ENCODE measurements at regions not wholly inside any gene's neighbourhood (a gene's known extent, or its start where the extent isn't known, plus 50 kb on each side); places are given as distances from the start of the nearest gene placed in this dataset.

DNA sequence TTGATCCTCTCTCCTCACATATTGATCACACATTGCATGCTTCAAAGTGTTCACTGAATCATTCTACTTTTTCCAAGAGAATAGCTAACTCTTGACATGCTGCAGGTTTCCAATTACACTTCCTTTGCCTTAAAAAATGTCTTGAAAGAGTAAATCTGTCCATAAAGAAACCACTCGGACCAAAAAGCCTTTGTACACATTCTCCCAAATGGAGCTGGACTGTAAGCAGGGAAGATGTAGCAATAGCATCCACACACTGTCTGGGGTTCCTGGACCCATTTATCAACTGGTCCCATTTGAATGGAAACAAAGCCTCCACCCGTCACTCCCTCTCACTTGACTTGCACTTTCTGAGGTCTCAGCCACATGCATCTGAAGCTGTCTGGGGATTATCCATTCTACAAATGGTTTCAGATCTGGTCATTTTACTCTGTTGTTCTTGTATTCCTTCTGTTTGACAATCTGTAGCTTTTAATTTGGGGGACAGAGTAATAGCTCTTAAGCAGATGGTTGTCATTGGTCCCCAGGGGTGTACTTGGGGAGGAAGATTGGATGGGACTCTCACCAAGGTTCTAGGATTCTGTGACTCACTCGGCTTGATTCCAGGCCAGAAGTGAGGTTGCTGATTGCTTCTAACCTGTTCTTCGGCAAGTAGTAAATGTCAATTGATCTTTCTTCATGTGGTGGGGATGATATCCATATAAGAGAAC lies 203.5 kb downstream of the HIBADH start:
- Histone ChIP-seq H3K36me3 (ENCODE audit: insufficient read depth in 1 of 2, low read depth in 1 of 2) (no peaks in the 10 kb centered on the region), H3K4me1 (no peaks in the 10 kb centered on the region), H3K27ac (no peak overlapping the region), H3K9me3 (no peaks in the 10 kb centered on the region), H3K27me3 (ENCODE audit: insufficient read depth in 3 of 3, low read length in 2 of 3) (peaks cover 3 to 14% (median 6%) of the 10 kb centered on the region in 3 donors), H3K4me3 (no peak overlapping the region)
- WGBS, 3 donors = 44 to 50% (median 50%) methylated on average over 4 of the region's 4 CpGs
- TF ChIP-seq, protein P1, sequence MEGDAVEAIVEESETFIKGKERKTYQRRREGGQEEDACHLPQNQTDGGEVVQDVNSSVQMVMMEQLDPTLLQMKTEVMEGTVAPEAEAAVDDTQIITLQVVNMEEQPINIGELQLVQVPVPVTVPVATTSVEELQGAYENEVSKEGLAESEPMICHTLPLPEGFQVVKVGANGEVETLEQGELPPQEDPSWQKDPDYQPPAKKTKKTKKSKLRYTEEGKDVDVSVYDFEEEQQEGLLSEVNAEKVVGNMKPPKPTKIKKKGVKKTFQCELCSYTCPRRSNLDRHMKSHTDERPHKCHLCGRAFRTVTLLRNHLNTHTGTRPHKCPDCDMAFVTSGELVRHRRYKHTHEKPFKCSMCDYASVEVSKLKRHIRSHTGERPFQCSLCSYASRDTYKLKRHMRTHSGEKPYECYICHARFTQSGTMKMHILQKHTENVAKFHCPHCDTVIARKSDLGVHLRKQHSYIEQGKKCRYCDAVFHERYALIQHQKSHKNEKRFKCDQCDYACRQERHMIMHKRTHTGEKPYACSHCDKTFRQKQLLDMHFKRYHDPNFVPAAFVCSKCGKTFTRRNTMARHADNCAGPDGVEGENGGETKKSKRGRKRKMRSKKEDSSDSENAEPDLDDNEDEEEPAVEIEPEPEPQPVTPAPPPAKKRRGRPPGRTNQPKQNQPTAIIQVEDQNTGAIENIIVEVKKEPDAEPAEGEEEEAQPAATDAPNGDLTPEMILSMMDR (IDR thresholded peaks at IDR 0.05) = no peak
- ATAC-seq = peak in 1 of 4 donors; percentile 55
- intact Hi-C loops (cut with DNase I) = no loop called here
- no peak for DNase-seq

- 24 to 36% (median 34%) methylated on average over 2 of the region's 2 CpGs for WGBS, 3 donors
- intact Hi-C loops (cut with DNase I) = no loop called here
- Histone ChIP-seq H3K36me3 (ENCODE audit: insufficient read depth in 1 of 2, low read depth in 1 of 2) (no peaks in the 10 kb centered on the region), H3K4me3 (no peak overlapping the region), H3K4me1 (no peaks in the 10 kb centered on the region), H3K27ac (no peak overlapping the region), H3K27me3 (ENCODE audit: insufficient read depth in 3 of 3, low read length in 2 of 3) (peaks cover 4 to 20% (median 6%) of the 10 kb centered on the region in 3 donors), H3K9me3 (no peaks in the 10 kb centered on the region)
- no peak for DNase-seq
- TF ChIP-seq, protein P1 (IDR thresholded peaks at IDR 0.05) = no peak
- ATAC-seq = peak in 1 of 4 donors; percentile 35
Measured at GRCh38 chr7:27459731-27460053, 203.0 kb downstream of the HIBADH start.

GRCh38 chr7:27462575-27463270 lies 200.0 kb downstream of the HIBADH start:
- DNase-seq (no peak), ATAC-seq (peak in 1 of 4 donors; percentile 41)
- Histone ChIP-seq H3K4me3 (no peak overlapping the region), H3K9me3 (no peaks in the 10 kb centered on the region), H3K4me1 (no peaks in the 10 kb centered on the region), H3K27me3 (ENCODE audit: insufficient read depth in 3 of 3, low read length in 2 of 3) (peaks cover 6 to 28% (median 6%) of the 10 kb centered on the region in 3 donors), H3K27ac (no peak overlapping the region), H3K36me3 (ENCODE audit: insufficient read depth in 1 of 2, low read depth in 1 of 2) (no peaks in the 10 kb centered on the region)
- TF ChIP-seq, protein P1 (IDR thresholded peaks at IDR 0.05) = no peak
- 62 to 66% (median 62%) methylated on average over 8 of the region's 8 CpGs for WGBS, 3 donors
- intact Hi-C loops (cut with DNase I) = no loop called here

DNA sequence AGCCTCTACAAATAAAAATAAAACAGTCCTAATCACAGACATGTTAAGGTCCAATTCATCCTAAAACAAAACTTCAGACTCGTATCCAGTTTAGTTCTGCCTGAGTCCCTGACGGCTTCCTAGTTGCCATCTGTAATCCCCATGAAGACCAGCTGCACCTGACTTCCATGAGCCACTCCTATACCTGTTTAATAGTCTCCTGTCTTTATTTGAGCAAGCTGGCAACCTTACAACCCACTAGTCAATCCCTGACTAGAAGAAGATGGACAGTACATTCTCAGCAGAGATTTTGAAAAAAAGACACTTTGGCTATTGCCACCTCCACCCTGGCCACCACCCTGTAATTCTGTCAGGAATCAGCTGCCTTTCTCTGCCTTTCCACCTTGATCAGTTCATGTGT lies 197.7 kb downstream of the HIBADH start:
- TF ChIP-seq, protein P1 (IDR thresholded peaks at IDR 0.05) = no peak
- no peaks in the 10 kb centered on the region for H3K36me3 ChIP-seq (ENCODE audit: insufficient read depth in 1 of 2, low read depth in 1 of 2)
- no peaks in the 10 kb centered on the region for H3K9me3 ChIP-seq
- H3K4me1 ChIP-seq = no peaks in the 10 kb centered on the region
- ATAC-seq (no peak), DNase-seq (no peak)
- no peak overlapping the region for H3K4me3 ChIP-seq
- intact Hi-C loops (cut with DNase I) = no loop called here
- H3K27ac ChIP-seq = no peak overlapping the region
- 51 to 66% (median 58%) methylated on average over 2 of the region's 2 CpGs for WGBS, 3 donors
- peaks cover 6 to 34% (median 6%) of the 10 kb centered on the region in 3 donors for H3K27me3 ChIP-seq (ENCODE audit: insufficient read depth in 3 of 3, low read length in 2 of 3)

Measured in psoas muscle (tissue), 7 donors.